ENCODE measurements at regions not wholly inside any gene's neighbourhood (a gene's known extent, or its start where the extent isn't known, plus 50 kb on each side); places are given as distances from the start of the nearest gene placed in this dataset.

DNA sequence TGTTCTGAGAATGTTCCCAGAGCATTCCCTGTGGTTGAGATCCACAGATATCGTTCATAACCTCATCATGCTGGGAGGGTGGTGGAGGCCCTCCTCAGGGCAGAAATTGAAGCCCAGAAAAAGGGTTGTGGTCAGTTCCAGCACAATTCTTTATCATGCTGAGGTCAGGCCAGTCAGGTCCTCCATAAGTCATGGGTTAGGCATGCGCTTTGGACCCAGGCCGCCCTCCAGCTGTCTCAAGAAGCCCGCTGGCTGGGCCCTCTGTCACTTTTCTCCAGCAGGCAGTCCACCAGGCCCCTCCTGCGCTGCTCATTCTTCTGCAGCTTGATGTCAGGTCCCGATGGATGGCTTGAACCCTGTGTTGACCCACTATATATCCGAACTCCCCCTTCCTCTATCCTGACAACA, 151.1 kb upstream of the NT5C1B start:
- H3K27me3 ChIP-seq (ENCODE audit: control insufficient read depth in 2 of 2, insufficient read depth in 2 of 2, low read length in 2 of 2): no peaks in the 10 kb centered on the region
- no peaks in the 10 kb centered on the region for H4K20me1 ChIP-seq (replicated peaks; ENCODE audit: control insufficient read depth, insufficient read depth, low read length)
- no peak overlapping the region for H3K4me2 ChIP-seq (ENCODE audit: insufficient read depth, low read length)
- intact Hi-C loops (cut with micrococcal nuclease): no loop called here
- in situ Hi-C loops (cut with MboI): no loop called here
- no peak overlapping the region for H3K4me3 ChIP-seq
- BruUV-seq (replicated peaks): no TSS peak
- no peak overlapping the region for H3K27ac ChIP-seq (ENCODE audit: extremely low read depth, low read depth, low read length)
- H3K79me2 ChIP-seq (ENCODE audit: control insufficient read depth, insufficient read depth, low read length): no peaks in the 10 kb centered on the region
- H3K9me1 ChIP-seq (ENCODE audit: control insufficient read depth, insufficient read depth, low read length): no peaks in the 10 kb centered on the region
- no peak overlapping the region for H3K9ac ChIP-seq (ENCODE audit: insufficient read depth in 1 of 2, low read depth in 2 of 2, low read length in 2 of 2)
- H3K9me3 ChIP-seq (replicated peaks; ENCODE audit: control insufficient read depth, insufficient read depth, low read depth, low read length): no peaks in the 10 kb centered on the region
- CTCF ChIA-PET (ENCODE audit: low intra/inter-chr PET ratio): no interaction called here
- no peaks in the 10 kb centered on the region for H3K36me3 ChIP-seq (ENCODE audit: control insufficient read depth, insufficient read depth, low read length)
- H2AFZ ChIP-seq (ENCODE audit: low read depth, low read length): no peak overlapping the region
- no peak for DNase-seq (ENCODE audit: extremely low read depth in 1 of 4, low spot score in 3 of 4)
- FAIRE-seq: no peak
- no peak for ATAC-seq
- no peaks in the 10 kb centered on the region for H3K4me1 ChIP-seq (replicated peaks in 1 of 2; ENCODE audit: control insufficient read depth in 2 of 2, insufficient read depth in 2 of 2, low read length in 2 of 2)
- WGBS (ENCODE audit: insufficient coverage, low coverage, missing lambda C conversion rate): 0% methylated on average over 7 of the region's 7 CpGs
- POLR2A ChIA-PET: no interaction called here
- TF ChIP-seq, protein P1, sequence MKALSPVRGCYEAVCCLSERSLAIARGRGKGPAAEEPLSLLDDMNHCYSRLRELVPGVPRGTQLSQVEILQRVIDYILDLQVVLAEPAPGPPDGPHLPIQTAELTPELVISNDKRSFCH (CRISPR knock-in tag; IDR thresholded peaks at IDR 0.05): no peak
- TF ChIP-seq, protein P1 (tag; IDR thresholded peaks at IDR 0.05): no peak
- TF ChIP-seq ZFP91 (CRISPR knock-in tag; IDR thresholded peaks at IDR 0.05): no peak
- TF ChIP-seq KLF16 (IDR thresholded peaks at IDR 0.05): no peak
- no peak for TF ChIP-seq MTA2 (IDR thresholded peaks at IDR 0.05; ENCODE audit: low read depth)
- TF ChIP-seq ZNF318 (IDR thresholded peaks at IDR 0.05; ENCODE audit: borderline replicate concordance in 1 of 2, low read depth in 1 of 2): no peak
- TF ChIP-seq MAFK (IDR thresholded peaks at IDR 0.05; ENCODE audit: low read length): no peak
- no peak for TF ChIP-seq MLLT1 (IDR thresholded peaks at IDR 0.05)
- TF ChIP-seq GTF2E2 (tag; IDR thresholded peaks at IDR 0.05): no peak
- TF ChIP-seq CCAR2 (IDR thresholded peaks at IDR 0.05; ENCODE audit: low read depth, low read length): no peak
- TF ChIP-seq PYGO2 (tag; IDR thresholded peaks at IDR 0.05): no peak
- no peak for TF ChIP-seq RBM14 (IDR thresholded peaks at IDR 0.05; ENCODE audit: borderline replicate concordance, insufficient read depth, low read depth, low read length)
- TF ChIP-seq WHSC1 (IDR thresholded peaks at IDR 0.05; ENCODE audit: low read length): no peak
